ENCODE measurements at regions not wholly inside any gene's neighbourhood (a gene's known extent, or its start where the extent isn't known, plus 50 kb on each side); places are given as distances from the start of the nearest gene placed in this dataset.

GRCh38 chr2:2912293-2912692 is 465.3 kb downstream of the EIPR1 start:
- Histone ChIP-seq H3K27ac (no peak overlapping the region), H3K4me1 (no peaks in the 10 kb centered on the region), H3K4me3 (replicated peaks in 1 of 3) (no peak overlapping the region), H3K36me3 (no peaks in the 10 kb centered on the region), H3K9me3 (no peaks in the 10 kb centered on the region), H3K27me3 (no peaks in the 10 kb centered on the region)
- 84 to 92% methylated on average over 3 of the region's 3 CpGs for WGBS, 2 donors
- TF ChIP-seq POLR2A (IDR thresholded peaks at IDR 0.05) (no peak), CTCF (IDR thresholded peaks at IDR 0.05) (no peak)
- DNase-seq: no peak
- intact Hi-C loops (cut with DNase I): no loop called here

DNA sequence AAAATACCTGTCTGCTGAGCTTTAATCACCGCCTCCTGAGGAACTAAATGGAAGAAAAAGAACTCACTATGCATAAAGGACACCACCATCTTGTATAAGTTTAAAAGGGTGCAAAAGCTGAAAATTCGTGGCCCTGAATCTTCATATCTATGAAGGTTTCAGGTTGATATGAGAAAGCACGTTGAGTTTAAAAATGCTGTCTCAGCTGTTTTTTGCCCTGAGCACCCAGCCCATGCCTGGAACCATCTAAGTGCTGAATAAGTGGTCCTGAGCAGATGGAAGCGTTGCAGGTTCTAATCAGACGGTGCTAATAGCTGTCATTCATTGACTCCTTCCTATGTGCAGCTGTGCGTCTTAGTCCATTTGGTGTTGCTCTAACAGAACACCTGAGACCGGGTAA is 467.4 kb downstream of the EIPR1 start:
- H3K4me1 ChIP-seq: no peaks in the 10 kb centered on the region
- TF ChIP-seq CTCF (IDR thresholded peaks at IDR 0.05) (no peak), POLR2A (IDR thresholded peaks at IDR 0.05) (no peak)
- H3K4me3 ChIP-seq (replicated peaks in 1 of 3): no peak overlapping the region
- 94 to 95% methylated on average over 7 of the region's 7 CpGs for WGBS, 2 donors
- no peak overlapping the region for H3K27ac ChIP-seq
- intact Hi-C loops (cut with DNase I): no loop called here
- DNase-seq: no peak
- no peaks in the 10 kb centered on the region for H3K27me3 ChIP-seq
- no peaks in the 10 kb centered on the region for H3K36me3 ChIP-seq
- H3K9me3 ChIP-seq: no peaks in the 10 kb centered on the region

- Histone ChIP-seq H3K27ac (no peak overlapping the region), H3K4me3 (replicated peaks in 1 of 3) (no peak overlapping the region), H3K9me3 (no peaks in the 10 kb centered on the region), H3K27me3 (no peaks in the 10 kb centered on the region), H3K4me1 (no peaks in the 10 kb centered on the region), H3K36me3 (no peaks in the 10 kb centered on the region)
- 90 to 92% methylated on average over 23 of the region's 23 CpGs for WGBS, 2 donors
- no peak for DNase-seq
- intact Hi-C loops (cut with DNase I): no loop called here
- TF ChIP-seq CTCF (IDR thresholded peaks at IDR 0.05): no peak
Observed at GRCh38 chr2:2909086-2910035, 468.3 kb downstream of the EIPR1 start.

DNA sequence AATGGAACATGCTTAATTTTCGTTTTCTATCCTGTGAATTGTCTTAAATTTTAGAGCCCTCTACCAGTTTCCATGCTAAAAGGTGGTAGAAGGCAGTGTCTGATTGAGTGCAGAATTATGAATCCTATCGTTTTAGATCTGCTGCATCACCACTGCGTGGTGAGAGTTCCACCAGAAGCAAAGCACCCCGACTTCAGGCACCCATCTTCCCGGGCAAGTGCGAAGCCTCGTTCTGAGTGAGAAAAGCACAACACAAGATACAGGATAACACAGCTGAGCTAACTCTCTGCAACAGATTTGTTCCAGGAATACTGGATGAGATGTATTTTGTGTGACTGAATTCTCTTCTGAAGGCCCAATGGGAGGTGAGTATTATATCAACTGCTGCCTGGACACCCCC is 471.5 kb downstream of the EIPR1 start:
- H3K36me3 ChIP-seq: no peaks in the 10 kb centered on the region
- H3K27me3 ChIP-seq: no peaks in the 10 kb centered on the region
- TF ChIP-seq POLR2A (IDR thresholded peaks at IDR 0.05): no peak
- TF ChIP-seq CTCF (IDR thresholded peaks at IDR 0.05): no peak
- no peaks in the 10 kb centered on the region for H3K4me1 ChIP-seq
- 92% methylated on average over 7 of the region's 7 CpGs for WGBS, 2 donors
- H3K4me3 ChIP-seq (replicated peaks in 1 of 3): no peak overlapping the region
- no peaks in the 10 kb centered on the region for H3K9me3 ChIP-seq
- DNase-seq: no peak
- intact Hi-C loops (cut with DNase I): no loop called here
- H3K27ac ChIP-seq: no peak overlapping the region

DNA sequence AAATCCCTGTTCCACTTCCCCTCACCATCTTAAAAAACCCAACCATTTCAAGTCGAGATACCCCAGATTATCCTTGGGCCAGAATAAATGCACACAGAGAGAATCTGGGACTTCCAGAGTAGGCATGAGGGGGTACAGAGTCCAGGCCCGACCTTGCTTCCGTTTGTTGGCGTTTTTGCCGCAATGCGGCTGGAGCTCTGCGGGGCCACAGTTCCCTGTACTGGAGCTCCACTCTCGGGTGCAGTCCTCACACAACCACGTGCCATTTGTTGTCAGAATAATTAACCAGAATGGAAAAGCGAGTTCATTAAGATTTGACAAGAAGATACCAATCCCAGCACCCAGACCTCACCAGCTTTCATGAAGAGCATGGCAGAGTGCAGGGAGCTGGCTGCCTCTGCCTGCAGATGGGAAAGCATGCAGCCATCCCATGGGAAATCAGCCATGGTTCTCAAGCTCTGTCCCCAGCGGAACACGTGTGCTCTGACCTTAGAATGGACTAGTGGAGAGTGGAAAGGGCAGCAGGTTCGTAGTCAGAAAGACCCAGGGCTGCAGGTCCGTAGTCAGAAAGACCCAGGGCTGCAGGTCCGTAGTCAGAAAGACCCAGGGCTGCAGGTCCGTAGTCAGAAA is 472.8 kb downstream of the EIPR1 start:
- intact Hi-C loops (cut with DNase I): no loop called here

More for the DNA sequence above, 472.8 kb downstream of the EIPR1 start:
- Histone ChIP-seq H3K4me1 (no peaks in the 10 kb centered on the region), H3K27ac (no peak overlapping the region), H3K27me3 (no peaks in the 10 kb centered on the region), H3K4me3 (replicated peaks in 1 of 3) (no peak overlapping the region), H3K9me3 (no peaks in the 10 kb centered on the region), H3K36me3 (no peaks in the 10 kb centered on the region)
- DNase-seq: no peak
- no peak for TF ChIP-seq CTCF (IDR thresholded peaks at IDR 0.05)
- no peak for TF ChIP-seq POLR2A (IDR thresholded peaks at IDR 0.05)
- WGBS, 2 donors: 87 to 90% methylated on average over 15 to 16 of the region's 16 CpGs

Data from thyroid gland (tissue), 4 donors.